Stimulated activated CD4-positive, alpha-beta T cell treated with anti-CD3 and anti-CD28 coated beads, Interleukin-2, amount 100 ng/mL, for 48 hours (primary cell): ENCODE measurements at regions not wholly inside any gene's neighbourhood (a gene's known extent, or its start where the extent isn't known, plus 50 kb on each side); places are given as distances from the start of the nearest gene placed in this dataset.

ENCODE experiments used
- DNase-seq, 2 donors: peaks; one replicate each; pipeline ENCODE4 v3.0.0-alpha.2; 2020

- DNase-seq, result no peak
These were observed 288.9 kb downstream of the FAM43A start for GRCh38 chr3:194974468-194975135.

GRCh38 chr3:194976049-194976451 is 290.4 kb downstream of the FAM43A start:
- DNase-seq, result no peak

GRCh38 chr3:194976874-194977273 is 291.2 kb downstream of the FAM43A start:
- no peak for DNase-seq

- no peak for DNase-seq
These were observed 291.7 kb downstream of the FAM43A start for GRCh38 chr3:194977356-194977755.

- no peak for DNase-seq
These were observed 291.8 kb downstream of the XXYLT1 start for GRCh38 chr3:194979173-194979572.

- DNase-seq, result no peak
These were observed 288.5 kb downstream of the XXYLT1 start for GRCh38 chr3:194982472-194982871.

- no peak for DNase-seq
These were observed 287.8 kb downstream of the XXYLT1 start for GRCh38 chr3:194983121-194983520.

GRCh38 chr3:194983620-194984019 is 287.3 kb downstream of the XXYLT1 start:
- no peak for DNase-seq

- DNase-seq, result no peak
These were observed 286.9 kb downstream of the XXYLT1 start for GRCh38 chr3:194984066-194984465.

- no peak for DNase-seq
These were observed 286.3 kb downstream of the XXYLT1 start for GRCh38 chr3:194984622-194985021.

GRCh38 chr3:194985031-194985578 is 285.9 kb downstream of the XXYLT1 start:
- no peak for DNase-seq

- no peak for DNase-seq
These were observed 284.5 kb downstream of the XXYLT1 start for GRCh38 chr3:194986208-194987043.

GRCh38 chr3:194987571-194988494 is 283.1 kb downstream of the XXYLT1 start:
- no peak for DNase-seq

- no peak for DNase-seq
These were observed 282.3 kb downstream of the XXYLT1 start for GRCh38 chr3:194988495-194989165.

GRCh38 chr3:194989241-194989640 is 281.7 kb downstream of the XXYLT1 start:
- DNase-seq, result no peak

GRCh38 chr3:194990454-194991337 is 280.3 kb downstream of the XXYLT1 start:
- no peak for DNase-seq

GRCh38 chr3:194991338-194991654 is 279.7 kb downstream of the XXYLT1 start:
- DNase-seq, result no peak

GRCh38 chr3:194993896-194994295 is 277.1 kb downstream of the XXYLT1 start:
- DNase-seq, result no peak

GRCh38 chr3:194994551-194994981 is 276.4 kb downstream of the XXYLT1 start:
- no peak for DNase-seq

GRCh38 chr3:194995334-194995733 is 275.6 kb downstream of the XXYLT1 start:
- DNase-seq, result no peak

- DNase-seq, result no peak
These were observed 275.0 kb downstream of the XXYLT1 start for GRCh38 chr3:194995922-194996321.
